ENCODE measurements at regions not wholly inside any gene's neighbourhood (a gene's known extent, or its start where the extent isn't known, plus 50 kb on each side); places are given as distances from the start of the nearest gene placed in this dataset.

GRCh38 chr4:18935659-18936345 is 914.2 kb upstream of the LCORL start:
- TF ChIP-seq POLR2A (IDR thresholded peaks at IDR 0.05), result no peak
- TF ChIP-seq, protein P1, sequence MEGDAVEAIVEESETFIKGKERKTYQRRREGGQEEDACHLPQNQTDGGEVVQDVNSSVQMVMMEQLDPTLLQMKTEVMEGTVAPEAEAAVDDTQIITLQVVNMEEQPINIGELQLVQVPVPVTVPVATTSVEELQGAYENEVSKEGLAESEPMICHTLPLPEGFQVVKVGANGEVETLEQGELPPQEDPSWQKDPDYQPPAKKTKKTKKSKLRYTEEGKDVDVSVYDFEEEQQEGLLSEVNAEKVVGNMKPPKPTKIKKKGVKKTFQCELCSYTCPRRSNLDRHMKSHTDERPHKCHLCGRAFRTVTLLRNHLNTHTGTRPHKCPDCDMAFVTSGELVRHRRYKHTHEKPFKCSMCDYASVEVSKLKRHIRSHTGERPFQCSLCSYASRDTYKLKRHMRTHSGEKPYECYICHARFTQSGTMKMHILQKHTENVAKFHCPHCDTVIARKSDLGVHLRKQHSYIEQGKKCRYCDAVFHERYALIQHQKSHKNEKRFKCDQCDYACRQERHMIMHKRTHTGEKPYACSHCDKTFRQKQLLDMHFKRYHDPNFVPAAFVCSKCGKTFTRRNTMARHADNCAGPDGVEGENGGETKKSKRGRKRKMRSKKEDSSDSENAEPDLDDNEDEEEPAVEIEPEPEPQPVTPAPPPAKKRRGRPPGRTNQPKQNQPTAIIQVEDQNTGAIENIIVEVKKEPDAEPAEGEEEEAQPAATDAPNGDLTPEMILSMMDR (IDR thresholded peaks at IDR 0.05), result no peak

All from adrenal gland (tissue), 5 donors.